IMR-90 (cell line): ENCODE measurements at regions not wholly inside any gene's neighbourhood (a gene's known extent, or its start where the extent isn't known, plus 50 kb on each side); places are given as distances from the start of the nearest gene placed in this dataset.

Experiments
- ATAC-seq: fragments of 200-7000 bp; cut with Tn5 transposase; 2 replicates; pipeline ENCODE4 v1.9.1; 2020; ENCODE audit warnings: low read depth, mild to moderate bottlenecking, moderate library complexity
- BruUV-seq: library from RNA; stranded (reverse); fragments of 400-500 nt; replicated peaks from 2 replicates; lab custom pipeline; 2021; lab: Mats Ljungman, UMichigan
- CTCF ChIA-PET: fragments of 300-600 bp; formaldehyde crosslinking; extraction: SDS; loops from one replicate; lab custom pipeline; 2021; ENCODE audit warnings: antibody characterized with exemption; lab: Yijun Ruan, JAX
- POLR2A ChIA-PET: fragments of 300-600 bp; sonication (Branson Sonifier 250); formaldehyde crosslinking; loops from one replicate; lab custom pipeline; 2022; ENCODE audit warnings: antibody characterized with exemption; ENCODE audit not compliant: unreplicated experiment; lab: Charles Lee
- DNase-seq: peaks from one replicate; pipeline ENCODE4 v3.0.0; 2013
- H2AFZ ChIP-seq: replicated peaks from 2 replicates; pipeline ENCODE3; 2013; ENCODE audit warnings: low read length, mild to moderate bottlenecking; ENCODE audit not compliant: poor library complexity
- H2AK5ac ChIP-seq: 2 replicates; pipeline ENCODE4 v1.6.1; 2013; ENCODE audit warnings: low read depth, low read length, inconsistent platforms
- H2AK9ac ChIP-seq: replicated peaks from 2 replicates; pipeline ENCODE3; 2013; ENCODE audit warnings: mild to moderate bottlenecking, low read depth, low read length, moderate library complexity; ENCODE audit not compliant: poor library complexity
- H2BK120ac ChIP-seq: 2 replicates; pipeline ENCODE4 v1.6.1; 2013; ENCODE audit warnings: low read depth, low read length, inconsistent platforms
- H2BK15ac ChIP-seq: 3 replicates; pipeline ENCODE4 v1.6.1; 2013; ENCODE audit warnings: low read depth, low read length, inconsistent platforms
- H2BK20ac ChIP-seq: 2 replicates; pipeline ENCODE4 v1.6.1; 2013; ENCODE audit warnings: low read depth, mild to moderate bottlenecking, inconsistent platforms, low read length, moderate library complexity
- H2BK5ac ChIP-seq: 2 replicates; pipeline ENCODE4 v1.6.1; 2013; ENCODE audit warnings: mild to moderate bottlenecking, low read depth, low read length, inconsistent platforms; ENCODE audit not compliant: poor library complexity, severe bottlenecking
- H3K14ac ChIP-seq: replicated peaks from 2 replicates; pipeline ENCODE4 v1.6.1; 2013; ENCODE audit warnings: low read depth, low read length, inconsistent platforms
- H3K18ac ChIP-seq: 2 replicates; pipeline ENCODE4 v1.6.1; 2013; ENCODE audit warnings: low read depth, low read length, control low read depth
- H3K23ac ChIP-seq: 2 replicates; pipeline ENCODE4 v1.6.1; 2013; ENCODE audit warnings: low read depth, low read length, inconsistent platforms
- H3K27ac ChIP-seq: 2 replicates; pipeline ENCODE4 v1.5.1; 2013; ENCODE audit warnings: mild to moderate bottlenecking, control low read depth, low read length; ENCODE audit not compliant: insufficient read depth
- H3K27me3 ChIP-seq: 2 replicates; pipeline ENCODE4 v1.6.1; 2013; ENCODE audit warnings: low read length; ENCODE audit not compliant: control insufficient read depth, insufficient read depth
- H3K36me3 ChIP-seq: 2 replicates; pipeline ENCODE4 v1.6.1; 2013; ENCODE audit warnings: low read length, mixed read lengths; ENCODE audit not compliant: control insufficient read depth, insufficient read depth
- H3K4ac ChIP-seq: 2 replicates; pipeline ENCODE4 v1.6.1; 2013; ENCODE audit warnings: low read depth, low read length, inconsistent platforms
- H3K4me1 ChIP-seq: 2 replicates; pipeline ENCODE4 v1.6.1; 2013; ENCODE audit warnings: low read length, mixed read lengths; ENCODE audit not compliant: control insufficient read depth, insufficient read depth
- H3K4me2 ChIP-seq: 2 replicates; pipeline ENCODE4 v1.6.1; 2013; ENCODE audit warnings: low read depth, mild to moderate bottlenecking, control low read depth, low read length, moderate library complexity
- H3K4me3 ChIP-seq: 2 replicates; pipeline ENCODE4 v1.5.1; 2013; ENCODE audit warnings: low read depth, mild to moderate bottlenecking, control low read depth, low read length, moderate library complexity; ENCODE audit not compliant: insufficient read depth
- H3K56ac ChIP-seq: 2 replicates; pipeline ENCODE4 v1.6.1; 2013; ENCODE audit warnings: low read length, inconsistent platforms; ENCODE audit not compliant: insufficient read depth; ENCODE audit errors: extremely low read depth
- H3K79me1 ChIP-seq, 2 experiments: 2 replicates each; pipeline ENCODE4 v1.6.1; 2013; ENCODE audit warnings: low read length in 2 of 2, inconsistent platforms in 1 of 2, low read depth in 1 of 2
- H3K9ac ChIP-seq: 2 replicates; pipeline ENCODE4 v1.6.1; 2013; ENCODE audit warnings: low read depth, low read length, control low read depth
- H3K9me1 ChIP-seq: 2 replicates; pipeline ENCODE4 v1.6.1; 2013; ENCODE audit warnings: low read length, inconsistent platforms; ENCODE audit not compliant: insufficient read depth
- H3K9me3 ChIP-seq: 2 replicates; pipeline ENCODE4 v1.6.1; 2013; ENCODE audit warnings: low read length; ENCODE audit not compliant: control insufficient read depth, insufficient read depth
- H4K20me1 ChIP-seq: 2 replicates; pipeline ENCODE4 v1.6.1; 2013; ENCODE audit warnings: low read length, inconsistent platforms; ENCODE audit not compliant: insufficient read depth
- H4K5ac ChIP-seq: 2 replicates; pipeline ENCODE4 v1.6.1; 2013; ENCODE audit warnings: mild to moderate bottlenecking, low read depth, low read length, control low read depth
- H4K8ac ChIP-seq, 2 experiments: 2 replicates each; pipeline ENCODE4 v1.6.1; 2013; ENCODE audit warnings: low read depth in 2 of 2, low read length in 2 of 2, control low read depth in 1 of 2, inconsistent platforms in 1 of 2
- H4K91ac ChIP-seq: 2 replicates; pipeline ENCODE4 v1.6.1; 2013; ENCODE audit warnings: low read depth, low read length, inconsistent platforms; ENCODE audit not compliant: insufficient read depth
- BHLHE40 ChIP-seq: fragments of 150-350 bp; IDR thresholded peaks from 2 replicates; pipeline ENCODE4 v1.6.1; 2016; ENCODE audit warnings: mild to moderate bottlenecking, low read depth, low read length
- CEBPB ChIP-seq: IDR thresholded peaks from 2 replicates; pipeline ENCODE4 v1.6.1; 2012; ENCODE audit warnings: low read depth, low read length, improper control_type of control experiment
- CHD1 ChIP-seq: IDR thresholded peaks from 2 replicates; pipeline ENCODE4 v1.6.1; 2012; ENCODE audit warnings: low read depth, low read length, improper control_type of control experiment
- CTCF ChIP-seq: conservative IDR thresholded peaks from 2 replicates; pipeline ENCODE4 v1.5.1; 2012; ENCODE audit warnings: mild to moderate bottlenecking, low read depth, low read length, improper control_type of control experiment
- ELK1 ChIP-seq: fragments of 150-350 bp; IDR thresholded peaks from 2 replicates; pipeline ENCODE4 v1.6.1; 2016; ENCODE audit warnings: low read depth, mild to moderate bottlenecking, low read length, moderate library complexity, borderline replicate concordance
- FOS ChIP-seq: fragments of 150-350 bp; IDR thresholded peaks from 2 replicates; pipeline ENCODE4 v1.6.1; 2016; ENCODE audit warnings: low read depth, low read length
- MAFK ChIP-seq: IDR thresholded peaks from 2 replicates; pipeline ENCODE4 v1.6.1; 2012; ENCODE audit warnings: low read depth, low read length, improper control_type of control experiment
- MAZ ChIP-seq: IDR thresholded peaks from 2 replicates; pipeline ENCODE4 v1.6.1; 2012; ENCODE audit warnings: low read depth, mild to moderate bottlenecking, low read length, improper control_type of control experiment, moderate library complexity, borderline replicate concordance
- MXI1 ChIP-seq: IDR thresholded peaks from 2 replicates; pipeline ENCODE4 v1.6.1; 2012; ENCODE audit warnings: low read depth, mild to moderate bottlenecking, low read length, moderate library complexity, borderline replicate concordance
- NFE2L2 ChIP-seq: fragments of 150-350 bp; IDR thresholded peaks from 2 replicates; pipeline ENCODE4 v1.6.1; 2016; ENCODE audit warnings: low read depth, mild to moderate bottlenecking, low read length
- POLR2A ChIP-seq: IDR thresholded peaks from 2 replicates; pipeline ENCODE4 v1.6.1; 2012; ENCODE audit warnings: mild to moderate bottlenecking, low read depth, low read length
- RAD21 ChIP-seq: IDR thresholded peaks from 2 replicates; pipeline ENCODE4 v1.6.1; 2012; ENCODE audit warnings: low read length, improper control_type of control experiment
- RCOR1 ChIP-seq: IDR thresholded peaks from 2 replicates; pipeline ENCODE4 v1.6.1; 2012; ENCODE audit warnings: mild to moderate bottlenecking, low read length, improper control_type of control experiment; ENCODE audit not compliant: insufficient replicate concordance
- RFX5 ChIP-seq: IDR thresholded peaks from 2 replicates; pipeline ENCODE4 v1.8.0; 2012; ENCODE audit warnings: low read depth, mild to moderate bottlenecking, low read length, moderate library complexity
- SMC3 ChIP-seq: fragments of 150-350 bp; IDR thresholded peaks from 2 replicates; pipeline ENCODE4 v1.6.1; 2016; ENCODE audit warnings: low read depth, mild to moderate bottlenecking, antibody characterized with exemption, low read length, moderate library complexity
- USF2 ChIP-seq: fragments of 150-350 bp; IDR thresholded peaks from 2 replicates; pipeline ENCODE4 v1.6.1; 2017; ENCODE audit warnings: mild to moderate bottlenecking, antibody characterized with exemption, low read length, low read depth
- WGBS, 2 experiments: methylation state at CpG; one replicate each; pipeline versions ENCODE4 v1.1.5 to v1.1.7; 2013; ENCODE audit warnings: missing lambda C conversion rate in 2 of 2; ENCODE audit not compliant: insufficient read length in 1 of 2; ENCODE audit errors: extremely low coverage in 2 of 2; 5-methylcytosine and 5-hydroxymethylcytosine counted together
- dilution Hi-C: fragments of 300-500 bp; cut with HindIII; formaldehyde crosslinking; loops from one replicate; pipeline ENCODE4 v1.14.3; 2018; ENCODE audit warnings: low sequenced_read_pairs; ENCODE audit not compliant: unreplicated experiment
- in situ Hi-C: fragments of 300-500 bp; cut with MboI; formaldehyde crosslinking; loops from 3 replicates; pipeline ENCODE4 v1.14.3; 2019; ENCODE audit warnings: low sequenced_read_pairs, inconsistent platforms, mixed read lengths
- intact Hi-C: fragments of 100-400 bp; cut with micrococcal nuclease; formaldehyde crosslinking; loops from 2 replicates; pipeline ENCODE4 v1.10.0; 2022

GRCh38 chr9:78685471-78685870, 388.5 kb downstream of the PSAT1 start:
- Histone ChIP-seq H2AK5ac (no peak overlapping the region), H3K27ac (no peak overlapping the region), H4K8ac (no peak overlapping the region), H4K91ac (no peak overlapping the region), H3K9me3 (no peaks in the 10 kb centered on the region), H3K23ac (no peak overlapping the region), H3K56ac (no peak overlapping the region), H3K9ac (no peak overlapping the region), H3K18ac (no peak overlapping the region), H3K27me3 (no peaks in the 10 kb centered on the region), H3K9me1 (no peaks in the 10 kb centered on the region), H2BK5ac (no peak overlapping the region), H2BK15ac (no peak overlapping the region), H2AFZ (no peak overlapping the region), H4K20me1 (no peaks in the 10 kb centered on the region), H2BK120ac (no peak overlapping the region), H2AK9ac (no peak overlapping the region), H3K4ac (no peak overlapping the region), H2BK20ac (no peak overlapping the region), H3K14ac (peak overlapping the region; percentile 62; the same call in 1 of the 2 replicates), H3K36me3 (no peaks in the 10 kb centered on the region), H4K5ac (no peak overlapping the region), H3K4me2 (no peak overlapping the region), H3K4me1 (no peaks in the 10 kb centered on the region; the same call in 1 of the 2 replicates), H3K4me3 (no peak overlapping the region), H3K79me1 (no peaks in the 10 kb centered on the region)
- POLR2A ChIA-PET, result interaction anchor here (0.6 kb wide), 1 partner anchor 385 kb away, joined by 3 read pairs; no protein-coding TSS in a partner anchor
- dilution Hi-C loops (no loop called here), in situ Hi-C loops (no loop called here), intact Hi-C loops (no loop called here)
- TF ChIP-seq CEBPB (no peak), ELK1 (no peak), BHLHE40 (no peak), POLR2A (no peak), MAFK (no peak), RAD21 (no peak), MXI1 (no peak), NFE2L2 (no peak), MAZ (no peak), FOS (no peak), USF2 (no peak), RCOR1 (no peak), CTCF (no peak), SMC3 (no peak), RFX5 (no peak), CHD1 (no peak)
- DNase-seq (no peak), ATAC-seq (no peak)
- WGBS, 2 experiments, result no CpG with 5 or more reads among the region's 1 CpG
- no TSS peak for BruUV-seq
- CTCF ChIA-PET, result interaction anchor here (0.7 kb wide), 1 partner anchor 478 kb away, joined by 5 read pairs; no protein-coding TSS in a partner anchor
